Nephron progenitor cell (in vitro differentiated cells): ENCODE measurements at regions not wholly inside any gene's neighbourhood (a gene's known extent, or its start where the extent isn't known, plus 50 kb on each side); places are given as distances from the start of the nearest gene placed in this dataset.

Experiments
- DNase-seq: peaks from one replicate; pipeline ENCODE4 v3.0.0; 2021
- H3K27ac Mint-ChIP-seq: 2 replicates; pipeline ENCODE4 v1.8.0; 2021; ENCODE audit warnings: mild to moderate bottlenecking, moderate library complexity, mixed read lengths
- H3K27me3 Mint-ChIP-seq: 2 replicates; pipeline ENCODE4 v1.8.0; 2021; ENCODE audit warnings: mild to moderate bottlenecking, low read depth, mixed read lengths; ENCODE audit not compliant: poor library complexity
- H3K36me3 Mint-ChIP-seq: 2 replicates; pipeline ENCODE4 v1.8.0; 2021; ENCODE audit warnings: low read depth, mixed read lengths
- H3K4me1 Mint-ChIP-seq: 2 replicates; pipeline ENCODE4 v1.8.0; 2021; ENCODE audit warnings: mixed read lengths
- H3K4me3 Mint-ChIP-seq: 2 replicates; pipeline ENCODE4 v1.8.0; 2021; ENCODE audit warnings: mild to moderate bottlenecking, moderate library complexity, mixed read lengths
- H3K9me3 Mint-ChIP-seq: 2 replicates; pipeline ENCODE4 v1.8.0; 2021; ENCODE audit warnings: mild to moderate bottlenecking, moderate library complexity, mixed read lengths
- CTCF ChIP-seq: fragments of 200-600 bp; sonication (generic); IDR thresholded peaks from 2 replicates; pipeline ENCODE4 v1.5.0; 2021; ENCODE audit warnings: antibody characterized with exemption

- no peak overlapping the region for H3K27ac Mint-ChIP-seq
- H3K4me1 Mint-ChIP-seq: peaks cover 4% of the 10 kb centered on the region
- peaks cover 17% of the 10 kb centered on the region for H3K27me3 Mint-ChIP-seq
- no peak overlapping the region for H3K4me3 Mint-ChIP-seq
- no peak for DNase-seq
- no peaks in the 10 kb centered on the region for H3K9me3 Mint-ChIP-seq
- no peaks in the 10 kb centered on the region for H3K36me3 Mint-ChIP-seq
- no peak for TF ChIP-seq CTCF
These were observed 530.8 kb downstream of the TCERG1L start for GRCh38 chr10:130780763-130781162.

- TF ChIP-seq CTCF: no peak
- Mint-ChIP-seq H3K9me3 (no peaks in the 10 kb centered on the region), H3K4me3 (no peak overlapping the region), H3K27me3 (peaks cover 17% of the 10 kb centered on the region), H3K27ac (no peak overlapping the region), H3K4me1 (peaks cover 4% of the 10 kb centered on the region), H3K36me3 (no peaks in the 10 kb centered on the region)
- no peak for DNase-seq
These were observed 530.3 kb downstream of the TCERG1L start for GRCh38 chr10:130781206-130781605.

GRCh38 chr10:130781623-130782022 lies 529.9 kb downstream of the TCERG1L start:
- no peak for TF ChIP-seq CTCF
- Mint-ChIP-seq H3K4me1 (peaks cover 4% of the 10 kb centered on the region), H3K27ac (no peak overlapping the region), H3K4me3 (no peak overlapping the region), H3K9me3 (no peaks in the 10 kb centered on the region), H3K36me3 (no peaks in the 10 kb centered on the region), H3K27me3 (peaks cover 17% of the 10 kb centered on the region)
- no peak for DNase-seq

- TF ChIP-seq CTCF: no peak
- Mint-ChIP-seq H3K27me3 (peaks cover 17% of the 10 kb centered on the region), H3K4me3 (no peak overlapping the region), H3K36me3 (no peaks in the 10 kb centered on the region), H3K27ac (no peak overlapping the region), H3K4me1 (peaks cover 4% of the 10 kb centered on the region), H3K9me3 (no peaks in the 10 kb centered on the region)
- DNase-seq: no peak
These were observed 529.1 kb downstream of the TCERG1L start for GRCh38 chr10:130782467-130782866.

GRCh38 chr10:130784326-130784725 lies 527.2 kb downstream of the TCERG1L start:
- TF ChIP-seq CTCF: no peak
- peaks cover 4% of the 10 kb centered on the region for H3K4me1 Mint-ChIP-seq
- peaks cover 20% of the 10 kb centered on the region for H3K27me3 Mint-ChIP-seq
- no peak overlapping the region for H3K27ac Mint-ChIP-seq
- no peaks in the 10 kb centered on the region for H3K9me3 Mint-ChIP-seq
- no peaks in the 10 kb centered on the region for H3K36me3 Mint-ChIP-seq
- H3K4me3 Mint-ChIP-seq: no peak overlapping the region
- DNase-seq: no peak

GRCh38 chr10:130786365-130786966 lies 525.1 kb downstream of the TCERG1L start:
- Mint-ChIP-seq H3K4me3 (no peak overlapping the region), H3K36me3 (no peaks in the 10 kb centered on the region), H3K27ac (no peak overlapping the region), H3K4me1 (no peaks in the 10 kb centered on the region), H3K9me3 (no peaks in the 10 kb centered on the region), H3K27me3 (peaks cover 20% of the 10 kb centered on the region)
- peak; percentile 20 for DNase-seq
- no peak for TF ChIP-seq CTCF
